GM12878 (cell line): ENCODE measurements at regions not wholly inside any gene's neighbourhood (a gene's known extent, or its start where the extent isn't known, plus 50 kb on each side); places are given as distances from the start of the nearest gene placed in this dataset.

ENCODE experiments used
- ATAC-seq: fragments of 200-7000 bp; cut with Tn5 transposase; 3 replicates; pipeline ENCODE4 v1.9.1; 2020; ENCODE audit warnings: mild to moderate bottlenecking, moderate library complexity
- BruUV-seq: library from RNA; stranded (reverse); fragments of 400-500 nt; replicated peaks from 2 replicates; lab custom pipeline; 2021; lab: Mats Ljungman, UMichigan
- CTCF ChIA-PET: fragments of 300-600 bp; sonication (Branson Sonifier 250); formaldehyde crosslinking; extraction: SDS; loops from one replicate; lab custom pipeline; 2021; ENCODE audit warnings: inconsistent platforms; lab: Yijun Ruan, JAX
- POLR2A ChIA-PET: fragments of 350-600 bp; formaldehyde crosslinking; extraction: SDS; loops from one replicate; lab custom pipeline; 2021; ENCODE audit warnings: inconsistent platforms; lab: Charles Lee
- RAD21 ChIA-PET: fragments of 300-600 bp; sonication (Branson Sonifier 250); formaldehyde crosslinking; loops from one replicate; lab custom pipeline; 2023; ENCODE audit warnings: antibody characterized with exemption; ENCODE audit not compliant: unreplicated experiment; lab: Charles Lee
- SMC1A ChIA-PET: fragments of 300-600 bp; sonication (Branson Sonifier 250); formaldehyde crosslinking; loops from one replicate; lab custom pipeline; 2023; ENCODE audit not compliant: unreplicated experiment, uncharacterized antibody; lab: Charles Lee
- DNase-seq: peaks from one replicate; pipeline ENCODE4 v3.0.0-alpha.2; 2011; ENCODE audit warnings: low read depth, low spot score
- FAIRE-seq: peaks from 3 replicates; lab custom pipeline; 2011; peaks lifted over from hg19 to GRCh38; lab: Jason Lieb, UNC
- H2AFZ ChIP-seq: 2 replicates; pipeline ENCODE4 v1.6.0; 2011; ENCODE audit warnings: low read depth, low read length, control low read depth; ENCODE audit not compliant: control insufficient read depth
- H3K27ac ChIP-seq: 2 replicates; pipeline ENCODE4 v1.5.1; 2011; ENCODE audit warnings: control low read depth; ENCODE audit not compliant: control insufficient read depth, insufficient read depth
- H3K27me3 ChIP-seq, 2 experiments: replicated peaks in 1 of 2; 2 replicates each; pipeline versions ENCODE4 v1.6.0 to v1.6.1; 2011; ENCODE audit warnings: low read length in 1 of 2; ENCODE audit not compliant: control insufficient read depth in 2 of 2, insufficient read depth in 2 of 2
- H3K36me3 ChIP-seq, 2 experiments: 2 replicates each; pipeline ENCODE4 v1.5.1; 2011; ENCODE audit warnings: low read length in 1 of 2; ENCODE audit not compliant: control insufficient read depth in 2 of 2, insufficient read depth in 2 of 2
- H3K4me1 ChIP-seq: 2 replicates; pipeline ENCODE4 v1.6.1; 2011; ENCODE audit warnings: mild to moderate bottlenecking, low read length, moderate library complexity, mixed read lengths; ENCODE audit not compliant: control insufficient read depth, insufficient read depth
- H3K4me2 ChIP-seq: 2 replicates; pipeline ENCODE4 v1.6.0; 2011; ENCODE audit warnings: control low read depth; ENCODE audit not compliant: control insufficient read depth, insufficient read depth
- H3K4me3 ChIP-seq: fragments of 200-600 bp; sonication (generic); 2 replicates; pipeline ENCODE4 v1.5.1; 2016
- H3K79me2 ChIP-seq: 2 replicates; pipeline ENCODE4 v1.6.0; 2011; ENCODE audit warnings: low read length; ENCODE audit not compliant: control insufficient read depth, insufficient read depth
- H3K9ac ChIP-seq: 2 replicates; pipeline ENCODE4 v1.8.0; 2011; ENCODE audit warnings: low read length, control low read depth, mixed read lengths; ENCODE audit not compliant: control insufficient read depth, insufficient read depth
- H3K9me3 ChIP-seq: replicated peaks from 3 replicates; pipeline ENCODE4 v1.5.1; 2011; ENCODE audit warnings: mild to moderate bottlenecking, low read length; ENCODE audit not compliant: control insufficient read depth, insufficient read depth
- H4K20me1 ChIP-seq: 2 replicates; pipeline ENCODE4 v1.6.0; 2011; ENCODE audit not compliant: control insufficient read depth, insufficient read depth
- E4F1 ChIP-seq: fragments of 450-650 bp; IDR thresholded peaks from 2 replicates; pipeline ENCODE4 v1.6.1; 2018; ENCODE audit warnings: borderline replicate concordance, mild to moderate bottlenecking; ENCODE audit not compliant: partially characterized antibody
- ETV6 ChIP-seq, 2 experiments: fragments of 450-650 bp in 1 of 2; IDR thresholded peaks in 1 of 2; conservative IDR thresholded peaks in 1 of 2; 2 replicates each; pipeline ENCODE4 v1.6.1; 2014; ENCODE audit warnings: antibody characterized with exemption in 1 of 2, borderline replicate concordance in 1 of 2, low read depth in 1 of 2, mild to moderate bottlenecking in 1 of 2, moderate library complexity in 1 of 2
- GABPA ChIP-seq: IDR thresholded peaks from 2 replicates; pipeline ENCODE4 v1.6.1; 2014; ENCODE audit warnings: antibody characterized with exemption, low read depth, mild to moderate bottlenecking, inconsistent platforms
- HDGF ChIP-seq: fragments of 450-650 bp; IDR thresholded peaks from 2 replicates; pipeline ENCODE4 v1.6.1; 2016; ENCODE audit warnings: antibody characterized with exemption
- TAF1 ChIP-seq: IDR thresholded peaks from 2 replicates; pipeline ENCODE4 v1.6.1; 2011; ENCODE audit warnings: mild to moderate bottlenecking, low read depth, low read length, borderline replicate concordance
- ZBTB11 ChIP-seq: fragments of 450-650 bp; formaldehyde crosslinking; IDR thresholded peaks from 2 replicates; pipeline ENCODE4 v1.5.0; 2022; ENCODE audit warnings: mild to moderate bottlenecking, missing genetic modification characterization
- ZBTB33 ChIP-seq: fragments of 450-650 bp; IDR thresholded peaks from 2 replicates; pipeline ENCODE4 v1.6.1; 2017; ENCODE audit warnings: mild to moderate bottlenecking
- WGBS: methylation state at CpG from one replicate; pipeline ENCODE4 v1.1.6; 2016; ENCODE audit warnings: low lambda C conversion rate; ENCODE audit not compliant: insufficient replicate concordance, insufficient coverage; ENCODE audit errors: missing lambda C conversion rate; 5-methylcytosine and 5-hydroxymethylcytosine counted together
- in situ Hi-C: fragments of 300-500 bp; cut with MboI; formaldehyde crosslinking; loops from 9 replicates; pipeline ENCODE4 v1.14.3; 2018; ENCODE audit warnings: mixed read lengths
- intact Hi-C: fragments of 100-400 bp; cut with micrococcal nuclease; formaldehyde crosslinking; loops from one replicate; pipeline ENCODE4 v1.14.2; 2022; ENCODE audit not compliant: unreplicated experiment

- in situ Hi-C loops (no loop called here), intact Hi-C loops (no loop called here)
- Histone ChIP-seq H3K9ac (no peak overlapping the region), H3K4me3 (no peak overlapping the region), H3K4me2 (no peak overlapping the region), H4K20me1 (no peaks in the 10 kb centered on the region), H3K9me3 (no peaks in the 10 kb centered on the region), H2AFZ (no peak overlapping the region), H3K36me3 (no peaks in the 10 kb centered on the region), H3K4me1 (no peaks in the 10 kb centered on the region), H3K27ac (no peak overlapping the region), H3K79me2 (no peaks in the 10 kb centered on the region), H3K27me3 (no peaks in the 10 kb centered on the region; a peak in 1 of 4 replicates)
- ChIA-PET SMC1A (interaction anchor here (0.9 kb wide), 1 partner anchor 31 kb away, joined by 3 read pairs; no protein-coding TSS in a partner anchor), POLR2A (no interaction called here), RAD21 (no interaction called here), CTCF (no interaction called here)
- no peak for ATAC-seq
- no TSS peak for BruUV-seq
- 58% methylated on average over 2 of the region's 2 CpGs for WGBS
- no peak for FAIRE-seq
- no peak for DNase-seq
- TF ChIP-seq TAF1, result no peak
- TF ChIP-seq ZBTB33, result no peak
Measured at GRCh38 chr20:7702141-7702540, 238.1 kb downstream of the HAO1 start.

- H3K4me1 ChIP-seq, result no peaks in the 10 kb centered on the region
- ATAC-seq (no peak), FAIRE-seq (no peak)
- no TSS peak for BruUV-seq
- H3K9ac ChIP-seq, result no peak overlapping the region
- CTCF ChIA-PET, result interaction anchor here (0.6 kb wide), 1 partner anchor 226 kb away, joined by 3 read pairs; no protein-coding TSS in a partner anchor
- no peaks in the 10 kb centered on the region for H3K36me3 ChIP-seq
- SMC1A ChIA-PET, result no interaction called here
- no peak overlapping the region for H2AFZ ChIP-seq
- H3K79me2 ChIP-seq, result no peaks in the 10 kb centered on the region
- in situ Hi-C loops, result no loop called here
- RAD21 ChIA-PET, result no interaction called here
- no peaks in the 10 kb centered on the region for H3K9me3 ChIP-seq
- no peak for TF ChIP-seq ZBTB11 (CRISPR knock-in tag)
- TF ChIP-seq GABPA, result no peak
- TF ChIP-seq ETV6 (conservative IDR thresholded peaks at IDR 0.05 in 1 of 2, IDR thresholded peaks at IDR 0.05 in 1 of 2; ENCODE audit: borderline replicate concordance in 1 of 2, low read depth in 1 of 2), result no peak
- TF ChIP-seq E4F1, result no peak
- no peak for TF ChIP-seq HDGF
- TF ChIP-seq, all 136 proteins: peak for 0
- POLR2A ChIA-PET, result no interaction called here
- Histone ChIP-seq H4K20me1 (no peaks in the 10 kb centered on the region), H3K27me3 (no peaks in the 10 kb centered on the region; a peak in 1 of 4 replicates), H3K4me2 (no peak overlapping the region), H3K27ac (no peak overlapping the region), H3K4me3 (no peak overlapping the region)
- intact Hi-C loops, result no loop called here
- WGBS, result 2% methylated on average over 4 of the region's 4 CpGs
- no peak for DNase-seq
Measured at GRCh38 chr20:7703551-7703961, 236.7 kb downstream of the HAO1 start.
